Mesendoderm (in vitro differentiated cells): ENCODE measurements at regions not wholly inside any gene's neighbourhood (a gene's known extent, or its start where the extent isn't known, plus 50 kb on each side); places are given as distances from the start of the nearest gene placed in this dataset.
"Not testable (repeated sequence)": the region's sequence is repeated elsewhere in the genome, so short reads cannot be mapped to it uniquely, and the experiment has no call there.

ENCODE experiments used
- DNase-seq: peaks from one replicate; pipeline ENCODE4 v3.0.0; 2013
- H2AK5ac ChIP-seq: 2 replicates; pipeline ENCODE4 v1.6.1; 2013; ENCODE audit warnings: low read length, inconsistent platforms
- H2BK120ac ChIP-seq: 2 replicates; pipeline ENCODE4 v1.6.1; 2013; ENCODE audit warnings: low read depth, mild to moderate bottlenecking, low read length, moderate library complexity, mixed read lengths
- H2BK15ac ChIP-seq: replicated peaks from 2 replicates; pipeline ENCODE4 v1.6.1; 2013; ENCODE audit warnings: low read depth, mild to moderate bottlenecking, moderate library complexity
- H2BK5ac ChIP-seq: 2 replicates; pipeline ENCODE4 v1.6.1; 2013; ENCODE audit warnings: low read length, inconsistent platforms
- H3K18ac ChIP-seq: 2 replicates; pipeline ENCODE4 v1.6.1; 2013; ENCODE audit warnings: mild to moderate bottlenecking, low read length, mixed read lengths
- H3K23ac ChIP-seq: one replicate; pipeline ENCODE4 v1.6.1; 2013; ENCODE audit warnings: low read length
- H3K27ac ChIP-seq: 2 replicates; pipeline ENCODE4 v1.5.1; 2013; ENCODE audit warnings: low read depth, mild to moderate bottlenecking, inconsistent platforms, low read length, moderate library complexity
- H3K27me3 ChIP-seq: 2 replicates; pipeline ENCODE4 v1.6.1; 2013; ENCODE audit warnings: low read length, control low read depth, mild to moderate bottlenecking, inconsistent platforms; ENCODE audit not compliant: insufficient read depth, poor library complexity
- H3K36me3 ChIP-seq: 2 replicates; pipeline ENCODE4 v1.6.1; 2013; ENCODE audit warnings: low read length, inconsistent platforms; ENCODE audit not compliant: control insufficient read depth, insufficient read depth
- H3K4ac ChIP-seq: one replicate; pipeline ENCODE4 v1.6.1; 2013; ENCODE audit warnings: low read depth, mild to moderate bottlenecking, low read length, moderate library complexity
- H3K4me1 ChIP-seq: 2 replicates; pipeline ENCODE4 v1.6.1; 2013; ENCODE audit warnings: low read depth, low read length, inconsistent platforms; ENCODE audit not compliant: control insufficient read depth
- H3K4me2 ChIP-seq: 2 replicates; pipeline ENCODE4 v1.6.1; 2013; ENCODE audit warnings: low read length
- H3K4me3 ChIP-seq: 2 replicates; pipeline ENCODE4 v1.5.1; 2013; ENCODE audit warnings: mild to moderate bottlenecking, low read length
- H3K56ac ChIP-seq: one replicate; pipeline ENCODE4 v1.6.1; 2013; ENCODE audit warnings: low read length
- H3K79me1 ChIP-seq: 2 replicates; pipeline ENCODE4 v1.6.1; 2013; ENCODE audit warnings: low read length, inconsistent platforms
- H3K79me2 ChIP-seq: 2 replicates; pipeline ENCODE4 v1.6.1; 2013; ENCODE audit warnings: mild to moderate bottlenecking, low read length; ENCODE audit not compliant: control insufficient read depth, insufficient read depth
- H3K9ac ChIP-seq: 2 replicates; pipeline ENCODE4 v1.6.1; 2013; ENCODE audit warnings: low read length, inconsistent platforms
- H4K5ac ChIP-seq: one replicate; pipeline ENCODE4 v1.6.1; 2013; ENCODE audit warnings: low read length
- H4K8ac ChIP-seq: one replicate; pipeline ENCODE4 v1.6.1; 2013; ENCODE audit warnings: low read depth, mild to moderate bottlenecking, control low read depth, low read length, moderate library complexity
- WGBS: extraction: QIAGEN DNeasy Blood & Tissue Kit; methylation state at CpG from one replicate; pipeline ENCODE4 v1.1.7; 2013; ENCODE audit warnings: low lambda C conversion rate, missing lambda C conversion rate; ENCODE audit not compliant: insufficient coverage; ENCODE audit errors: extremely low coverage; 5-methylcytosine and 5-hydroxymethylcytosine counted together

GRCh38 chr2:125227843-125228392 is 1202.8 kb downstream of the CNTNAP5 start:
- H3K4me2 ChIP-seq = no peak overlapping the region
- H2BK120ac ChIP-seq = no peak overlapping the region
- no CpG with 5 or more reads among the region's 2 CpGs for WGBS
- H3K4me1 ChIP-seq = no peaks in the 10 kb centered on the region
- H4K8ac ChIP-seq = no peak overlapping the region
- H3K79me1 ChIP-seq = no peaks in the 10 kb centered on the region
- H4K5ac ChIP-seq = no peak overlapping the region
- no peak overlapping the region for H3K4me3 ChIP-seq
- no peak overlapping the region for H2BK5ac ChIP-seq
- H3K79me2 ChIP-seq = no peaks in the 10 kb centered on the region
- DNase-seq = peak; percentile 37
- H2AK5ac ChIP-seq = no peak overlapping the region
- no peak overlapping the region for H3K18ac ChIP-seq
- no peak overlapping the region for H3K4ac ChIP-seq
- H3K27me3 ChIP-seq = no peaks in the 10 kb centered on the region
- H3K9ac ChIP-seq = no peak overlapping the region
- H3K27ac ChIP-seq = no peak overlapping the region
- H3K56ac ChIP-seq = no peak overlapping the region
- H3K36me3 ChIP-seq = no peaks in the 10 kb centered on the region
- H2BK15ac ChIP-seq = no peak overlapping the region
- H3K23ac ChIP-seq = no peak overlapping the region

- DNase-seq = no peak
- no peak overlapping the region for H2BK120ac ChIP-seq
- no peak overlapping the region for H3K4me3 ChIP-seq
- no peak overlapping the region for H3K9ac ChIP-seq
- WGBS = no CpG with 5 or more reads among the region's 6 CpGs
- H2BK5ac ChIP-seq = no peak overlapping the region
- no peak overlapping the region for H2BK15ac ChIP-seq
- H3K4ac ChIP-seq = no peak overlapping the region
- no peak overlapping the region for H3K4me2 ChIP-seq
- H3K79me1 ChIP-seq = no peaks in the 10 kb centered on the region
- H4K5ac ChIP-seq = no peak overlapping the region
- H3K4me1 ChIP-seq = no peaks in the 10 kb centered on the region
- H3K36me3 ChIP-seq = no peaks in the 10 kb centered on the region
- no peak overlapping the region for H3K23ac ChIP-seq
- no peak overlapping the region for H4K8ac ChIP-seq
- no peak overlapping the region for H3K18ac ChIP-seq
- H2AK5ac ChIP-seq = no peak overlapping the region
- H3K56ac ChIP-seq = no peak overlapping the region
- no peak overlapping the region for H3K27ac ChIP-seq
- H3K27me3 ChIP-seq = no peaks in the 10 kb centered on the region
- H3K79me2 ChIP-seq = no peaks in the 10 kb centered on the region
Measured at GRCh38 chr2:125240870-125241269, 1215.8 kb downstream of the CNTNAP5 start.

- no peak for DNase-seq
- H3K18ac ChIP-seq = no peak overlapping the region
- H3K4me3 ChIP-seq = no peak overlapping the region
- H3K56ac ChIP-seq = no peak overlapping the region
- no peak overlapping the region for H2BK5ac ChIP-seq
- H3K4me2 ChIP-seq = no peak overlapping the region
- no peak overlapping the region for H3K4ac ChIP-seq
- H2AK5ac ChIP-seq = no peak overlapping the region
- H3K27me3 ChIP-seq = no peaks in the 10 kb centered on the region
- no CpG with 5 or more reads among the region's 1 CpG for WGBS
- H2BK120ac ChIP-seq = no peak overlapping the region
- H3K4me1 ChIP-seq = no peaks in the 10 kb centered on the region
- H3K9ac ChIP-seq = no peak overlapping the region
- no peak overlapping the region for H3K27ac ChIP-seq
- H4K8ac ChIP-seq = no peak overlapping the region
- no peak overlapping the region for H2BK15ac ChIP-seq
- H3K79me1 ChIP-seq = no peaks in the 10 kb centered on the region
- H4K5ac ChIP-seq = no peak overlapping the region
- H3K36me3 ChIP-seq = no peaks in the 10 kb centered on the region
- H3K79me2 ChIP-seq = no peaks in the 10 kb centered on the region
- H3K23ac ChIP-seq = no peak overlapping the region
Measured at GRCh38 chr2:125243074-125243473, 1218.0 kb downstream of the CNTNAP5 start.

- no peak overlapping the region for H3K23ac ChIP-seq
- no peak overlapping the region for H3K27ac ChIP-seq
- H3K79me1 ChIP-seq = no peaks in the 10 kb centered on the region
- H2BK120ac ChIP-seq = no peak overlapping the region
- H4K5ac ChIP-seq = no peak overlapping the region
- no peak overlapping the region for H2BK5ac ChIP-seq
- no peak overlapping the region for H3K4me2 ChIP-seq
- DNase-seq = peak; percentile 3
- H3K18ac ChIP-seq = no peak overlapping the region
- H2AK5ac ChIP-seq = no peak overlapping the region
- H3K56ac ChIP-seq = no peak overlapping the region
- no peaks in the 10 kb centered on the region for H3K36me3 ChIP-seq
- H4K8ac ChIP-seq = no peak overlapping the region
- H3K4me3 ChIP-seq = no peak overlapping the region
- H3K79me2 ChIP-seq = no peaks in the 10 kb centered on the region
- no peaks in the 10 kb centered on the region for H3K4me1 ChIP-seq
- H2BK15ac ChIP-seq = no peak overlapping the region
- H3K4ac ChIP-seq = no peak overlapping the region
- no peak overlapping the region for H3K9ac ChIP-seq
- no peaks in the 10 kb centered on the region for H3K27me3 ChIP-seq
- no CpG with 5 or more reads among the region's 6 CpGs for WGBS
Measured at GRCh38 chr2:125254010-125254409, 1228.9 kb downstream of the CNTNAP5 start.

GRCh38 chr2:125259451-125259850 is 1234.4 kb downstream of the CNTNAP5 start:
- no peak overlapping the region for H3K56ac ChIP-seq

GRCh38 chr2:125260366-125260930 is 1235.4 kb downstream of the CNTNAP5 start:
- H2BK5ac ChIP-seq, H3K27me3 ChIP-seq, H3K9ac ChIP-seq, H3K4me1 ChIP-seq, H2BK120ac ChIP-seq, H2AK5ac ChIP-seq, H3K18ac ChIP-seq, DNase-seq, H3K36me3 ChIP-seq, H3K4me3 ChIP-seq, H4K5ac ChIP-seq, H3K4ac ChIP-seq, H3K79me2 ChIP-seq, H3K79me1 ChIP-seq, H3K56ac ChIP-seq, H2BK15ac ChIP-seq, H3K23ac ChIP-seq, H3K4me2 ChIP-seq, H4K8ac ChIP-seq, H3K27ac ChIP-seq: not testable (repeated sequence)

More at GRCh38 chr2:125259451-125259850, 1234.4 kb downstream of the CNTNAP5 start:
- no peaks in the 10 kb centered on the region for H3K4me1 ChIP-seq
- H2AK5ac ChIP-seq = no peak overlapping the region
- H3K36me3 ChIP-seq = no peaks in the 10 kb centered on the region
- H3K27ac ChIP-seq = no peak overlapping the region
- no peaks in the 10 kb centered on the region for H3K79me2 ChIP-seq
- H3K9ac ChIP-seq = no peak overlapping the region
- H4K8ac ChIP-seq = no peak overlapping the region
- no peak overlapping the region for H3K4me2 ChIP-seq
- H3K23ac ChIP-seq = no peak overlapping the region
- WGBS = no CpG with 5 or more reads among the region's 6 CpGs
- H3K4ac ChIP-seq = no peak overlapping the region
- H2BK15ac ChIP-seq = no peak overlapping the region
- no peaks in the 10 kb centered on the region for H3K27me3 ChIP-seq
- no peak overlapping the region for H4K5ac ChIP-seq
- H3K18ac ChIP-seq = no peak overlapping the region
- DNase-seq = no peak
- no peaks in the 10 kb centered on the region for H3K79me1 ChIP-seq
- no peak overlapping the region for H2BK5ac ChIP-seq
- no peak overlapping the region for H2BK120ac ChIP-seq
- no peak overlapping the region for H3K4me3 ChIP-seq
